ENCODE measurements at regions not wholly inside any gene's neighbourhood (a gene's known extent, or its start where the extent isn't known, plus 50 kb on each side); places are given as distances from the start of the nearest gene placed in this dataset.
"Not testable (repeated sequence)": the region's sequence is repeated elsewhere in the genome, so short reads cannot be mapped to it uniquely, and the experiment has no call there.

- no peak for TF ChIP-seq CTCF (IDR thresholded peaks at IDR 0.05; ENCODE audit: insufficient read depth, low read depth, low read length, missing control alignments)
- no peak overlapping the region for H3K4me3 ChIP-seq (ENCODE audit: low read length)
- no peak for DNase-seq (ENCODE audit: low read depth)
Observed at GRCh38 chr7:8338206-8338605, 76.2 kb upstream of the ICA1 start.

DNA sequence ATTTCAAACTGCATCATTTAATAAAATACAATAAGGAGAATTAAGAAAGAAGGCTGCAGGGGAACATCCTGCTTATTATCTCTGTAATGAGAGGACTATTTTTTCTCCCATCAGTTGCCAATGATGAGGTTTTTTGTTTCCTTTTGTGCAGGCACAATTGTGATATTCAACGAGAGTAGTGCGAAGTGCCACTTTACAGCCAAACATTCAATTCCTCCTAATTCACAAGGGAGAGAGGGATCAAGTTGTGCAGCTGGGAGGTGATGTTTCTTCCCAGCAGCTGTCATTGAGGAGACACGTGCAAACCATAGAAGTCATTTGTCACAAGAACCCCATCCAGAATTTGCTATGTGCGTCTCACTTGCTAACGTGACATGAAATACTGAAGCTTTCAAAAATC, 81.6 kb upstream of the ICA1 start:
- no peak for TF ChIP-seq CTCF (IDR thresholded peaks at IDR 0.05; ENCODE audit: insufficient read depth, low read depth, low read length, missing control alignments)
- no peak overlapping the region for H3K4me3 ChIP-seq (ENCODE audit: low read length)
- no peak for DNase-seq (ENCODE audit: low read depth)

GRCh38 chr7:8347395-8347794, 85.4 kb upstream of the ICA1 start:
- H3K4me3 ChIP-seq (ENCODE audit: low read length); DNase-seq (ENCODE audit: low read depth): not testable (repeated sequence)

DNA sequence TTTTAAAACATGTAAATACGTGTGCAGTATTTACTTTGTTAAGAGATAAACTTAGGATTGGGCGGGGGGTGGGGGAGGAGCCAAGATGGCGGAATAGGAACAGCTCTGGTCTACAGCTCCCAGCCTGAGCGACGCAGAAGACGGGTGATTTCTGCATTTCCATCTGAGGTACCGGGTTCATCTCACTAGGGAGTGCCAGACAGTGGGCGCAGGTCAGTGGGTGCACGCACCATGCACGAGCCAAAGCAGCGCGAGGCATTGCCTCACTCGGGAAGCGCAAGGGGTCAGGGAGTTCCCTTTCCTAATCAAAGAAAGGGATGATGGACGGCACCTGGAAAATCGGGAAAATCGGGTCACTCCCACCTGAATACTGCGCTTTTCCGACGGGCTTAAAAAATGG, 81.8 kb upstream of the NXPH1 start:
- not testable (repeated sequence) for DNase-seq (ENCODE audit: low read depth)

GRCh38 chr7:8353991-8354390, 79.4 kb upstream of the NXPH1 start:
- no peak for TF ChIP-seq CTCF (IDR thresholded peaks at IDR 0.05; ENCODE audit: insufficient read depth, low read depth, low read length, missing control alignments)
- DNase-seq (ENCODE audit: low read depth) = no peak
- H3K4me3 ChIP-seq (ENCODE audit: low read length) = no peak overlapping the region

More for the DNA sequence above, 81.8 kb upstream of the NXPH1 start:
- not testable (repeated sequence) for H3K4me3 ChIP-seq (ENCODE audit: low read length)

GRCh38 chr7:8354503-8354902, 78.9 kb upstream of the NXPH1 start:
- no peak for DNase-seq (ENCODE audit: low read depth)

GRCh38 chr7:8356071-8356470, 77.3 kb upstream of the NXPH1 start:
- TF ChIP-seq CTCF (IDR thresholded peaks at IDR 0.05; ENCODE audit: insufficient read depth, low read depth, low read length, missing control alignments) = no peak
- DNase-seq (ENCODE audit: low read depth) = no peak
- no peak overlapping the region for H3K4me3 ChIP-seq (ENCODE audit: low read length)

More at GRCh38 chr7:8354503-8354902, 78.9 kb upstream of the NXPH1 start:
- TF ChIP-seq CTCF (IDR thresholded peaks at IDR 0.05; ENCODE audit: insufficient read depth, low read depth, low read length, missing control alignments) = no peak
- no peak overlapping the region for H3K4me3 ChIP-seq (ENCODE audit: low read length)

DNA sequence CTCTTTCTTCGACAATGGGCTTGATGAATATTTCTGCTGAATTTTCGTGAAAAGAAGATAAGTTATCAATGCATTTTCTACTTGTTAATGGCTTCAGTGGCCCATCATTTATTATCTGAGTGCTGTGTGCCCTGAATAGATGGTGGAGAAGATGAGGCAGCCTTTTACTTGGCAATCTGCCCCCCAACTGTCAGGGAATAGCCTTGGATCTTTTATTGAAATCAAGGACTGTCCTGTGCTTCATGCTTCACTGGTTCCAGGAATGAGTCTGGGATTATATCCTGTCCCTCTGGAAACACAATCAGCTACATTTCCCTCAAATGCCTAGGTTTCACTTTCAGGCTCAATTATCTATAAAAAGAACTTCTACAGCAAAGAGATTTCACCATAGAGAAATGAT, 75.9 kb upstream of the NXPH1 start:
- TF ChIP-seq CTCF (IDR thresholded peaks at IDR 0.05; ENCODE audit: insufficient read depth, low read depth, low read length, missing control alignments) = no peak
- no peak for DNase-seq (ENCODE audit: low read depth)
- no peak overlapping the region for H3K4me3 ChIP-seq (ENCODE audit: low read length)
